K562 (cell line): ENCODE measurements at regions not wholly inside any gene's neighbourhood (a gene's known extent, or its start where the extent isn't known, plus 50 kb on each side); places are given as distances from the start of the nearest gene placed in this dataset.

ENCODE experiments used
- BRD4 ChIP-seq: fragments of 200-600 bp; sonication (generic); IDR thresholded peaks from 2 replicates; pipeline ENCODE4 v1.6.1; 2017; ENCODE audit warnings: inconsistent platforms
- CTCF ChIP-seq, 3 experiments: IDR thresholded peaks in 2 of 3; conservative IDR thresholded peaks in 1 of 3; 2 replicates each; pipeline ENCODE4 v1.5.1; 2011 to 2012; ENCODE audit warnings: low read length in 3 of 3, mild to moderate bottlenecking in 3 of 3, control low read depth in 2 of 3, improper control_type of control experiment in 1 of 3, inconsistent platforms in 1 of 3, low read depth in 1 of 3, mixed read lengths in 1 of 3, moderate library complexity in 1 of 3; ENCODE audit not compliant: insufficient read depth in 2 of 3
- GTF3C2 ChIP-seq: IDR thresholded peaks from 3 replicates; pipeline ENCODE4 v1.6.1; 2011; ENCODE audit warnings: borderline replicate concordance, mild to moderate bottlenecking, moderate library complexity; ENCODE audit not compliant: insufficient read length; ENCODE audit errors: extremely low read depth
- HDAC1 ChIP-seq, 2 experiments: fragments of 450-650 bp; IDR thresholded peaks; 2 replicates each; pipeline ENCODE4 v1.6.1; 2016 to 2017; ENCODE audit warnings: inconsistent platforms in 1 of 2, mild to moderate bottlenecking in 1 of 2, moderate library complexity in 1 of 2
- KDM1A ChIP-seq, 2 experiments: fragments of 450-650 bp; IDR thresholded peaks; 2 replicates each; pipeline ENCODE4 v1.6.1; 2016; ENCODE audit warnings: mild to moderate bottlenecking in 2 of 2
- RBFOX2 ChIP-seq: fragments of 200-400 bp; formaldehyde crosslinking; IDR thresholded peaks from 2 replicates; pipeline ENCODE4 v1.6.1; 2017; ENCODE audit warnings: low read depth, mild to moderate bottlenecking, low read length, moderate library complexity
- SMAD1 ChIP-seq: fragments of 150-350 bp; IDR thresholded peaks from 2 replicates; pipeline ENCODE4 v1.6.1; 2014; ENCODE audit warnings: low read length, low read depth; ENCODE audit not compliant: partially characterized antibody
- ZNF449 ChIP-seq: fragments of 250-450 bp; sonication (Bioruptor Pico); IDR thresholded peaks from 2 replicates; pipeline ENCODE4 v1.8.0; 2022; ENCODE audit warnings: moderate library complexity, mild to moderate bottlenecking, inconsistent platforms
- TF ChIP-seq, protein P1 (sequence below): sonication (generic); formaldehyde crosslinking; IDR thresholded peaks from 2 replicates; pipeline ENCODE4 v1.9.0; 2022; ENCODE audit warnings: mild to moderate bottlenecking, missing genetic modification reagents

DNA sequence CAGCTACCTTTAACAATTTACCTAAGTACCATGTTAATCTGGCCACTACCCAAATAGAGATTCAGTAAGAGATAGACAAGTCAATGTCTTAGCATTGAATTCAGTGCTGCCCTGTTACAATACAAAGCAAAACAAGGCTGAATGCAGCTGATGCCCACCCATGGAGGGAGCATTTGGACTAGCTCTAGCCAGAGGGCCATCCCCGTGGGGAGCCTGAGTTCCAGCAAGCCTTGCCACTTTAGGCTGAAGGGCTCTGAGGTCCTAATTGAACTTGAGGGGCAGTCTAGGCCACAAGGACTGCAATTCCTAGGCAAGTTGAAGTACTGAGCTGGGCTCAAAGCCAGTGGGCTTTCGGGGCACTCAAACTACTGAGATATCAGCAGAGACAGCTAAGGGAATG, 265.9 kb downstream of the EFHB start:
- TF ChIP-seq SMAD1 (no peak), CTCF (IDR thresholded peaks at IDR 0.05 in 2 of 3, conservative IDR thresholded peaks at IDR 0.05 in 1 of 3; ENCODE audit: insufficient read depth in 2 of 3, low read depth in 1 of 3, low read length in 3 of 3) (no peak), HDAC1 (IDR thresholded peaks at IDR 0.05) (no peak), KDM1A (IDR thresholded peaks at IDR 0.05) (no peak), GTF3C2 (no peak), BRD4 (no peak), RBFOX2 (no peak), ZNF449 (CRISPR knock-in tag) (no peak)
- TF ChIP-seq, protein P1, sequence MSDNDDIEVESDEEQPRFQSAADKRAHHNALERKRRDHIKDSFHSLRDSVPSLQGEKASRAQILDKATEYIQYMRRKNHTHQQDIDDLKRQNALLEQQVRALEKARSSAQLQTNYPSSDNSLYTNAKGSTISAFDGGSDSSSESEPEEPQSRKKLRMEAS (CRISPR knock-in tag): no peak
